A549 (cell line): ENCODE measurements at regions not wholly inside any gene's neighbourhood (a gene's known extent, or its start where the extent isn't known, plus 50 kb on each side); places are given as distances from the start of the nearest gene placed in this dataset.

ENCODE experiments used
- ATAC-seq, 2 experiments: fragments of 200-7000 bp in 1 of 2; fragments of >200 bp in 1 of 2; cut with Nextera tagmentation in 1 of 2; cut with Tn5 transposase in 1 of 2; 3 replicates each; pipeline versions ENCODE4 v1.8.0 to v1.9.1; 2018 to 2020; ENCODE audit warnings: mild to moderate bottlenecking in 1 of 2, moderate library complexity in 1 of 2
- CTCF ChIA-PET: fragments of 300-600 bp; sonication (Branson Sonifier 250); formaldehyde crosslinking; extraction: SDS; loops from one replicate; lab custom pipeline; 2021; ENCODE audit warnings: antibody characterized with exemption, inconsistent platforms; lab: Yijun Ruan, JAX
- POLR2A ChIA-PET: fragments of 350-600 bp; formaldehyde crosslinking; extraction: SDS; loops from one replicate; lab custom pipeline; 2021; ENCODE audit warnings: antibody characterized with exemption, inconsistent platforms; lab: Yijun Ruan, JAX
- DNase-seq, 2 experiments: peaks; one replicate each; pipeline versions ENCODE4 v3.0.0 to v3.0.0-alpha.2; 2011 to 2016; ENCODE audit warnings: low read depth in 1 of 2, low spot score in 1 of 2
- FAIRE-seq: peaks from 2 replicates; lab custom pipeline; 2011; peaks lifted over from hg19 to GRCh38; lab: Jason Lieb, UNC
- H3K27ac ChIP-seq, 2 experiments: fragments of >200 bp; sonication (Bioruptor Twin); formaldehyde crosslinking; 3 replicates each; pipeline ENCODE4 v1.5.1; 2016 to 2017
- H3K4me1 ChIP-seq: fragments of >200 bp; sonication (Bioruptor Twin); formaldehyde crosslinking; 3 replicates; pipeline ENCODE4 v1.6.1; 2016
- H3K4me2 ChIP-seq: fragments of >200 bp; sonication (Bioruptor Twin); formaldehyde crosslinking; 3 replicates; pipeline ENCODE4 v1.6.1; 2016
- H3K4me3 ChIP-seq: fragments of >200 bp; sonication (Bioruptor Twin); formaldehyde crosslinking; 3 replicates; pipeline ENCODE4 v1.5.1; 2016
- H3K9me3 ChIP-seq: fragments of >200 bp; sonication (Bioruptor Twin); formaldehyde crosslinking; 3 replicates; pipeline ENCODE4 v1.6.1; 2016
- CHD2 ChIP-seq: fragments of 150-350 bp; IDR thresholded peaks from 2 replicates; pipeline ENCODE4 v1.6.1; 2014; ENCODE audit warnings: low read length; ENCODE audit not compliant: partially characterized antibody
- EHF ChIP-seq: fragments of 250-450 bp; sonication (Bioruptor Pico); IDR thresholded peaks from 2 replicates; pipeline ENCODE4 v1.5.0; 2020; ENCODE audit warnings: mild to moderate bottlenecking
- EP300 ChIP-seq, 2 experiments: fragments of >200 bp; sonication (Bioruptor Twin); formaldehyde crosslinking; IDR thresholded peaks; 2 replicates in 1 of 2; 3 replicates in 1 of 2; pipeline ENCODE4 v1.6.1; 2016 to 2017
- FOSL2 ChIP-seq, 2 experiments: fragments of 450-650 bp in 1 of 2; fragments of >200 bp in 1 of 2; sonication (Bioruptor Twin) in 1 of 2; formaldehyde crosslinking; IDR thresholded peaks; 2 replicates each; pipeline versions ENCODE4 v1.5.0 to v1.6.1; 2016 to 2020; ENCODE audit warnings: mild to moderate bottlenecking in 1 of 2, moderate library complexity in 1 of 2
- HDAC2 ChIP-seq: fragments of 200-600 bp; sonication (generic); IDR thresholded peaks from 2 replicates; pipeline ENCODE4 v1.6.1; 2016
- HOXA7 ChIP-seq: fragments of 250-450 bp; sonication (Bioruptor Pico); IDR thresholded peaks from 2 replicates; pipeline ENCODE4 v1.5.0; 2020; ENCODE audit warnings: mild to moderate bottlenecking, moderate library complexity
- HOXB13 ChIP-seq: fragments of 250-450 bp; sonication (Bioruptor Pico); IDR thresholded peaks from 2 replicates; pipeline ENCODE4 v1.5.0; 2020; ENCODE audit warnings: low read depth, mild to moderate bottlenecking, moderate library complexity
- HOXB5 ChIP-seq: fragments of 250-450 bp; sonication (Bioruptor Pico); IDR thresholded peaks from 2 replicates; pipeline ENCODE4 v1.5.0; 2020; ENCODE audit warnings: mild to moderate bottlenecking, moderate library complexity
- JUN ChIP-seq, 2 experiments: fragments of >200 bp; sonication (Bioruptor Twin); formaldehyde crosslinking; IDR thresholded peaks; 2 replicates in 1 of 2; 3 replicates in 1 of 2; pipeline ENCODE4 v1.6.1; 2016 to 2017
- JUNB ChIP-seq: fragments of >200 bp; sonication (Bioruptor Twin); formaldehyde crosslinking; IDR thresholded peaks from 2 replicates; pipeline ENCODE4 v1.6.1; 2016
- MAFK ChIP-seq: fragments of 450-650 bp; IDR thresholded peaks from 2 replicates; pipeline ENCODE4 v1.6.1; 2014; ENCODE audit not compliant: partially characterized antibody
- MAX ChIP-seq: IDR thresholded peaks from 2 replicates; pipeline ENCODE4 v1.6.1; 2012
- NPAS2 ChIP-seq: fragments of 250-450 bp; sonication (Bioruptor Pico); IDR thresholded peaks from 2 replicates; pipeline ENCODE4 v1.8.0; 2022; ENCODE audit warnings: mild to moderate bottlenecking, moderate library complexity, borderline replicate concordance
- RCOR1 ChIP-seq: fragments of 150-350 bp; IDR thresholded peaks from 2 replicates; pipeline ENCODE4 v1.6.1; 2014; ENCODE audit warnings: antibody characterized with exemption, low read length, low read depth
- TFCP2L1 ChIP-seq: fragments of 250-450 bp; sonication (Bioruptor Pico); IDR thresholded peaks from 2 replicates; pipeline ENCODE4 v1.5.0; 2021; ENCODE audit warnings: mild to moderate bottlenecking
- TP53 ChIP-seq: fragments of 250-450 bp; sonication (Bioruptor Pico); IDR thresholded peaks from 2 replicates; pipeline ENCODE4 v1.5.0; 2021; ENCODE audit warnings: mild to moderate bottlenecking, moderate library complexity
- ZC3H11A ChIP-seq: fragments of 450-650 bp; IDR thresholded peaks from 2 replicates; pipeline ENCODE4 v1.6.1; 2014; ENCODE audit warnings: antibody characterized with exemption, mild to moderate bottlenecking
- ZNF302 ChIP-seq: fragments of 250-450 bp; sonication (Bioruptor Pico); IDR thresholded peaks from 2 replicates; pipeline ENCODE4 v1.9.0; 2021; ENCODE audit warnings: inconsistent platforms, mild to moderate bottlenecking, moderate library complexity
- ZSCAN20 ChIP-seq: fragments of 250-450 bp; sonication (Bioruptor Pico); IDR thresholded peaks from 2 replicates; pipeline ENCODE4 v1.8.0; 2022; ENCODE audit warnings: mild to moderate bottlenecking, moderate library complexity
- WGBS: methylation state at CpG from one replicate; pipeline ENCODE4 v1.1.6; 2017; ENCODE audit errors: missing lambda C conversion rate; 5-methylcytosine and 5-hydroxymethylcytosine counted together
- TF ChIP-seq, protein P1 (sequence below): fragments of 250-450 bp; sonication (Bioruptor Pico); IDR thresholded peaks from 2 replicates; pipeline ENCODE4 v1.5.0; 2020; ENCODE audit warnings: low read depth, mild to moderate bottlenecking, moderate library complexity
- TF ChIP-seq, protein P2 (sequence below): fragments of 150-350 bp; IDR thresholded peaks from 2 replicates; pipeline ENCODE4 v1.6.1; 2014; ENCODE audit warnings: low read depth, mild to moderate bottlenecking, low read length
- TF ChIP-seq, protein P3 (sequence below): IDR thresholded peaks from 2 replicates; pipeline ENCODE4 v1.6.1; 2012; ENCODE audit warnings: low read depth, borderline replicate concordance

DNA sequence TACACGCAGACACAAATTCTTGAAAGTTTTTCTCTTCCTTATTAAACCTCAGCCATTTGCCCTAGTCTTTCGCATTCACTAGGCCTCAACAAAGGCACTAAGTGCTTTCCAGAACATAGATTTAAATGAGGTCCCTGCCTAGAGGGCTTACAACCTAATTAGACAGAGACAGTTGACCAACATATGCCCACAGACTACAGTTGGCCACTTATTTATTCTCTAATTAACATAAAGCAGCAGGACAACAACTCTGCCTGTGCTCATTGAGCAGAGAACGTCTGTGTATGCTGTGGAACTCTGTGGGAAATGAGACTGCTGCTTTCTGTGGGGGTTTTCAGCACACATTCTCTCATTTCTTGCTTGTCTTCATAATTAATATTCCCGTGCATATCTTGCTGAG lies 303.0 kb upstream of the TACR3 start:
- H3K4me1 ChIP-seq, result no peaks in the 10 kb centered on the region
- no peak overlapping the region for H3K4me2 ChIP-seq
- ATAC-seq (no peak), DNase-seq (no peak), FAIRE-seq (no peak)
- WGBS, result 44% methylated on average over 4 of the region's 4 CpGs
- ChIA-PET CTCF (no interaction called here), POLR2A (no interaction called here)
- no peak for TF ChIP-seq TFCP2L1 (CRISPR knock-in tag)
- no peak for TF ChIP-seq EP300 (IDR thresholded peaks at IDR 0.05)
- no peak for TF ChIP-seq ZNF302
- TF ChIP-seq FOSL2 (IDR thresholded peaks at IDR 0.05), result no peak
- no peak for TF ChIP-seq FOSL2 (CRISPR knock-in tag; IDR thresholded peaks at IDR 0.05)
- no peak overlapping the region for H3K27ac ChIP-seq
- H3K4me3 ChIP-seq, result no peak overlapping the region
- no peaks in the 10 kb centered on the region for H3K9me3 ChIP-seq

- POLR2A ChIA-PET, result no interaction called here
- no peak for TF ChIP-seq NPAS2 (CRISPR knock-in tag)
- TF ChIP-seq, protein P1, sequence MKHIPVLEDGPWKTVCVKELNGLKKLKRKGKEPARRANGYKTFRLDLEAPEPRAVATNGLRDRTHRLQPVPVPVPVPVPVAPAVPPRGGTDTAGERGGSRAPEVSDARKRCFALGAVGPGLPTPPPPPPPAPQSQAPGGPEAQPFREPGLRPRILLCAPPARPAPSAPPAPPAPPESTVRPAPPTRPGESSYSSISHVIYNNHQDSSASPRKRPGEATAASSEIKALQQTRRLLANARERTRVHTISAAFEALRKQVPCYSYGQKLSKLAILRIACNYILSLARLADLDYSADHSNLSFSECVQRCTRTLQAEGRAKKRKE (CRISPR knock-in tag), result no peak
- TF ChIP-seq TP53 (CRISPR knock-in tag), result no peak
- no peak for TF ChIP-seq HOXB5
- no peak for TF ChIP-seq JUN (IDR thresholded peaks at IDR 0.05)
- TF ChIP-seq ZSCAN20 (CRISPR knock-in tag), result no peak
- no peak for TF ChIP-seq EHF (CRISPR knock-in tag)
- TF ChIP-seq, all 56 proteins: peak for 0
Observed at GRCh38 chr4:104022226-104022625, 302.4 kb upstream of the TACR3 start.

GRCh38 chr4:104020641-104021040 lies 300.9 kb upstream of the TACR3 start:
- POLR2A ChIA-PET, result no interaction called here
- FAIRE-seq, result no peak
- no peak for DNase-seq
- CTCF ChIA-PET, result no interaction called here
- ATAC-seq, result no peak
- Histone ChIP-seq H3K4me3 (no peak overlapping the region), H3K4me2 (no peak overlapping the region), H3K4me1 (no peaks in the 10 kb centered on the region), H3K9me3 (no peaks in the 10 kb centered on the region), H3K27ac (no peak overlapping the region)
- TF ChIP-seq JUNB, result no peak
- no peak for TF ChIP-seq TP53 (CRISPR knock-in tag)
- TF ChIP-seq CHD2, result no peak
- TF ChIP-seq, protein P2, sequence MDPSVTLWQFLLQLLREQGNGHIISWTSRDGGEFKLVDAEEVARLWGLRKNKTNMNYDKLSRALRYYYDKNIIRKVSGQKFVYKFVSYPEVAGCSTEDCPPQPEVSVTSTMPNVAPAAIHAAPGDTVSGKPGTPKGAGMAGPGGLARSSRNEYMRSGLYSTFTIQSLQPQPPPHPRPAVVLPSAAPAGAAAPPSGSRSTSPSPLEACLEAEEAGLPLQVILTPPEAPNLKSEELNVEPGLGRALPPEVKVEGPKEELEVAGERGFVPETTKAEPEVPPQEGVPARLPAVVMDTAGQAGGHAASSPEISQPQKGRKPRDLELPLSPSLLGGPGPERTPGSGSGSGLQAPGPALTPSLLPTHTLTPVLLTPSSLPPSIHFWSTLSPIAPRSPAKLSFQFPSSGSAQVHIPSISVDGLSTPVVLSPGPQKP, result no peak
- TF ChIP-seq MAX, result no peak
- TF ChIP-seq, protein P3, sequence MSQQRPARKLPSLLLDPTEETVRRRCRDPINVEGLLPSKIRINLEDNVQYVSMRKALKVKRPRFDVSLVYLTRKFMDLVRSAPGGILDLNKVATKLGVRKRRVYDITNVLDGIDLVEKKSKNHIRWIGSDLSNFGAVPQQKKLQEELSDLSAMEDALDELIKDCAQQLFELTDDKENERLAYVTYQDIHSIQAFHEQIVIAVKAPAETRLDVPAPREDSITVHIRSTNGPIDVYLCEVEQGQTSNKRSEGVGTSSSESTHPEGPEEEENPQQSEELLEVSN, result no peak
- 47% methylated on average over 3 of the region's 3 CpGs for WGBS

More at GRCh38 chr4:104022226-104022625, 302.4 kb upstream of the TACR3 start:
- no peak overlapping the region for H3K4me2 ChIP-seq
- ATAC-seq, result no peak
- H3K9me3 ChIP-seq, result no peaks in the 10 kb centered on the region
- no peak for FAIRE-seq
- no peak overlapping the region for H3K27ac ChIP-seq
- H3K4me1 ChIP-seq, result no peaks in the 10 kb centered on the region
- CTCF ChIA-PET, result no interaction called here
- no peak for DNase-seq
- no peak overlapping the region for H3K4me3 ChIP-seq
- 1% methylated on average over 2 of the region's 2 CpGs for WGBS

DNA sequence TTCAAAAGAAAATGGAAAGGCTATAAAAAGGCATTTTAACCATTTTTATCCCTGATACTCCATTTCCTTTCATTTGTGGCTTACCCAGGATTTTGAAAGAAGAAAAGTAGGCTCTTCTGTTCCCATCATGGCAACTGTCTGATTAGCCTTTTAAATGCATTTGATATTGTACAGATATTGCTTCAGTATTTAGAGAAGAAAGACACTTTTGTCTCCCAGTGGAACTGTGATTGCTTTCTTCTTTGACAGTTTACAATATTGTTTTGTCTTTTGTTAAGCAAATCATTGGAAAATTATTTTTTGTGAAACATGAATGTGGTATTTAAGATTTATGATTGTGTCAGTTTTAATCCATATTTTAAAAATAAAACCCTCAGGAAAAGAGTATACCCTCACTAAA lies 297.4 kb upstream of the TACR3 start:
- TF ChIP-seq HOXB13, result no peak
- TF ChIP-seq, protein P1 (CRISPR knock-in tag), result no peak
- TF ChIP-seq MAFK, result no peak
- TF ChIP-seq RCOR1, result no peak
- no peak for TF ChIP-seq HOXA7 (CRISPR knock-in tag)
- TF ChIP-seq ZC3H11A, result no peak
- TF ChIP-seq MAX, result no peak
- TF ChIP-seq HDAC2, result no peak
- CTCF ChIA-PET, result no interaction called here
- ATAC-seq (no peak), FAIRE-seq (no peak), DNase-seq (no peak)
- H3K4me3 ChIP-seq, result no peak overlapping the region
- H3K27ac ChIP-seq, result no peak overlapping the region
- no peaks in the 10 kb centered on the region for H3K4me1 ChIP-seq
- no peak overlapping the region for H3K4me2 ChIP-seq
- POLR2A ChIA-PET, result no interaction called here
- no peaks in the 10 kb centered on the region for H3K9me3 ChIP-seq
